Activated naive CD4-positive, alpha-beta T cell treated with anti-CD3 and anti-CD28 coated beads for 36 hours (primary cell): ENCODE measurements at regions not wholly inside any gene's neighbourhood (a gene's known extent, or its start where the extent isn't known, plus 50 kb on each side); places are given as distances from the start of the nearest gene placed in this dataset.

Experiments used
- CTCF ChIA-PET: fragments of 350-600 bp; sonication (Branson Sonifier 250); formaldehyde crosslinking; loops from one replicate; lab custom pipeline; 2021; ENCODE audit warnings: antibody characterized with exemption; lab: Charles Lee
- DNase-seq: peaks from one replicate; pipeline ENCODE4 v3.0.0-alpha.2; 2020
- H3K27ac Mint-ChIP-seq: one replicate; pipeline ENCODE4 v1.8.0; 2021; ENCODE audit warnings: mild to moderate bottlenecking, mixed read lengths
- H3K27me3 Mint-ChIP-seq: one replicate; pipeline ENCODE4 v1.8.0; 2021; ENCODE audit warnings: low read depth, mixed read lengths
- H3K36me3 Mint-ChIP-seq: one replicate; pipeline ENCODE4 v1.8.0; 2021; ENCODE audit warnings: low read depth, mixed read lengths
- H3K4me1 Mint-ChIP-seq: one replicate; pipeline ENCODE4 v1.8.0; 2021; ENCODE audit warnings: low read depth, mixed read lengths
- H3K4me3 Mint-ChIP-seq: one replicate; pipeline ENCODE4 v1.8.0; 2021; ENCODE audit warnings: mild to moderate bottlenecking, moderate library complexity, mixed read lengths
- H3K9me3 Mint-ChIP-seq: one replicate; pipeline ENCODE4 v1.8.0; 2021; ENCODE audit warnings: mixed read lengths
- intact Hi-C: fragments of 100-400 bp; cut with micrococcal nuclease; formaldehyde crosslinking; loops from one replicate; pipeline ENCODE4 v1.15.1; 2023

DNA sequence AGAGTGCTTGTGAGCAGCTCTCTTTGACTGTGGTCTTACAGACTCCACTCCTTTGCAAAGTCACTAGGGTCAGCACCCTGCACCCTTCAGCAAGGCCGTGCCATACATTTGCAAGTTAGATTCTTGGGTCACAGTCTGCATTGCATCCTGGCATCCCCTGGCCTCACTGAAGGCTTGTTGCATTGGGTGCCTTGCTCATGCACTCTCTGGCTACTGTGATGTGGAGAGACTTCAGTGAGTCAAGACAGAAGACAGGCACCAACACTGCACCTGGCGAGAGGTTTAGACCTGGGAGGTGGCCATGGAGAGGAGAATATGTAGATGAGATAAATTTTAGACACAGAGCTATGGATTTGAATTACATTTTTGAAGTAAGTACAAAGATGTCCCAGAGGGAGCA is 146.4 kb upstream of the COPS8 start:
- Mint-ChIP-seq H3K4me3 (no peak overlapping the region), H3K4me1 (no peaks in the 10 kb centered on the region), H3K9me3 (no peaks in the 10 kb centered on the region), H3K36me3 (no peaks in the 10 kb centered on the region), H3K27ac (no peak overlapping the region), H3K27me3 (no peaks in the 10 kb centered on the region)
- intact Hi-C loops = no loop called here
- no peak for DNase-seq
- CTCF ChIA-PET = no interaction called here

DNA sequence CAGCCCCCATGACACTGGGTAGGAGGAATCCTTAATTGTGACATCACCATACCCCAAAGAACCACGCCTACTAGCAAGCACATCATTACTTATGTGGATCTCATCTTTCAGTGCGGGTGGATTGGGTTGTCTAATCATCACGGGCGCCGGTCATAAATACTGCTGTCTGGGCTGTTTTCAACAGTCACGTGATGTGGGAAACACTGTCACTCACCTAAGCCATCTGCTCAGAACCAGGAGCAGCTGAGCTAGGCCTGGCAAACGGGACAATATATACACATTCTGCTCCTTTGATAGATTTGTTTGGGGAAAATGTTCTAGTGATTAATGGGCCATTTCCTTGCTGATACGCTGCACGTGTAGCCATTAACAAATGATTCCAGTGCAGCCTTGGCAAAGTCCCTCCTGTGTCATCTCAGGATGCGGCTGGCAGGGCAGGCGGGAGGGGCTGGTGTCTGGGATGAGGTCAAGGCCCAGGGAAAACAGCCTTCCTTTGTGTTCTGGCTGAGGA is 145.9 kb upstream of the COPS8 start:
- Mint-ChIP-seq H3K4me3 (no peak overlapping the region), H3K9me3 (no peaks in the 10 kb centered on the region), H3K27ac (no peak overlapping the region), H3K27me3 (no peaks in the 10 kb centered on the region), H3K4me1 (no peaks in the 10 kb centered on the region), H3K36me3 (no peaks in the 10 kb centered on the region)
- intact Hi-C loops = no loop called here
- CTCF ChIA-PET = no interaction called here
- no peak for DNase-seq

DNA sequence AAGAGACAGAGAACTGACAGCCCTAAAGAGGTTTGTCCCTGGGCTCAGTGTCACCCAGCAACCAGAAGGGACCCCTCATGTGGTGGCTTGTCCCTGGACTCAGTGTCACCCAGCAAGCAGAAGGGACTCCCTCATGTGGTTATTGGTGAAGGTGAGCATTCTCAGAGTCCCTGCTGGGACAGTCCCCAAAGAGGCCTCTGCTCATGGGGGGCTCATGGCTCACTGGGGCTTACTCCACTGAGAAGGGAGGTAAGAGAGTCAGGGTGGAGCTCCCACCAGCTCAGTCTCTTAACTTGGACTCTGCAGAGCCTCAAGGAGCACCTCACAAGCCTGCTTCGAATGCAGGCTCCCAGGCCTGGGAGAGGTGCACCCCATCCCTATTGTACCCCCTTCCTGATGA is 145.2 kb upstream of the COPS8 start:
- DNase-seq = no peak
- Mint-ChIP-seq H3K27me3 (no peaks in the 10 kb centered on the region), H3K4me1 (no peaks in the 10 kb centered on the region), H3K9me3 (no peaks in the 10 kb centered on the region), H3K36me3 (no peaks in the 10 kb centered on the region), H3K27ac (no peak overlapping the region), H3K4me3 (no peak overlapping the region)
- intact Hi-C loops = no loop called here
- CTCF ChIA-PET = no interaction called here

DNA sequence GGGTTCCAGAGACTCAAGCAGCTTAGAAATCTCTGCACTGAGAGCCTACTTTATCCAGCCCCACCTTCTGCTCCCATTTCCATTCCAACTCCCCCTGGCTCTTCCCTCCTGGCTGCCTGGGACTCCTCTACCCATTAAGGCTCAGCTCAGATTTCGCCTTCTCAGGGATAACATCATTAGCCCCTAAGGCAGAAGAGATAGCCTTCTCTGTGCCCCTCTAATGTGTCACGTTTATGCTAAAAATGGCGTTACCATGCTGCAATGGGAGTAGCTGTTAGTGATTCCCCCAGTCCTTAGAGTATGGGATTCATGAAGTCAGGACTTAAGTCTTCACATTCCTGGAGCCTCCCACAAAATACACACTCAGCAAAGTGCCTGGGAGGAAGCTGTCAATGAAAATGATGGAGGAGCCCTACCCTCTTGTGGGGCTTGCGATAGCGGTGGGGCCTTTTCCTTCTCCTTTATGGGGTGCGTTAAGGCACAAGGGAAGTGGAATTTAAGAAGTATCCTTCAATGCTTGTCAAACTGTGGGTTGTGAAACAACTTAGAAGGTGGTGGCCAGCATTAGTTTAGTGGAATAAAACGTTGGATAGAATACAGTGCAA is 144.7 kb upstream of the COPS8 start:
- CTCF ChIA-PET = no interaction called here
- intact Hi-C loops = no loop called here
- H3K4me1 Mint-ChIP-seq = no peaks in the 10 kb centered on the region
- no peaks in the 10 kb centered on the region for H3K36me3 Mint-ChIP-seq
- H3K27me3 Mint-ChIP-seq = no peaks in the 10 kb centered on the region
- no peak overlapping the region for H3K27ac Mint-ChIP-seq
- DNase-seq = no peak
- no peak overlapping the region for H3K4me3 Mint-ChIP-seq
- H3K9me3 Mint-ChIP-seq = no peaks in the 10 kb centered on the region

DNA sequence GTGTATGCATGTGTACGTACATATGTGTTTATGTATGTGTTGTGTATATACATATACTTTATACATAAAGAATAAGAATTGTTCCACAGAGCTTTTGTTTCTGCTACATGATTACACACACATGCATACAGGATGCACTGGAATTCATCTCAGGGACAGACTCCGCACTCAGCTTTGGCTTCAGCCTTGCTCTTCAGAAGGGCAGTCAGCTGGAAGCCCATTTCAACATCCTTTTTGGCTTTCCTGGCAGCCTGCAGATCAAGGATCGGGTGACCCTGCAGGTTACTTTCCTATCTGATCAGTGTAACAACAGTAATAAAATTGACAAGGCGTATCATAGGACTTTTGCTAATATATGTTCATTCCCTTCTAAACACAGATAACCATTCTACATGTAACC is 144.1 kb upstream of the COPS8 start:
- Mint-ChIP-seq H3K9me3 (no peaks in the 10 kb centered on the region), H3K4me3 (no peak overlapping the region), H3K36me3 (no peaks in the 10 kb centered on the region), H3K27me3 (no peaks in the 10 kb centered on the region), H3K4me1 (no peaks in the 10 kb centered on the region), H3K27ac (no peak overlapping the region)
- DNase-seq = no peak
- intact Hi-C loops = no loop called here
- CTCF ChIA-PET = no interaction called here

DNA sequence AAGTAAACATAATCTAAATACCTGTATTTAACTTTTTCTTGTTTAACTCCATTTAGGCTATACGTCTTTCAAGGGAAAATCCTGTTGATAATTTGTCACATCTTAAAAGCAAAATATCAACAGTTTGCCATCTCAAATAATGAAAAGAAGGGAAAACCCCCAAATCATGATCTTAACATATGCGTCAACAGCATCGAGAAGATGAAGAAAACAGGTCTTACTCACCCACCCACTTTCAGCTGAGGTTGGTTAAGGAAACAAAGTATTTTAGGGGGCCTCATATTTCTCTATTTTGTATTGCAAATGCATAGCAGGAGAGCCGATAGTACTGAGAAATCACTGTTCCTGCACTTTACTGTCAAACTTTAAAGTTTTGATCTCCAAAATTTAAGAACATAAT is 143.1 kb upstream of the COPS8 start:
- no peaks in the 10 kb centered on the region for H3K9me3 Mint-ChIP-seq
- intact Hi-C loops = no loop called here
- no peak overlapping the region for H3K4me3 Mint-ChIP-seq
- CTCF ChIA-PET = no interaction called here
- H3K4me1 Mint-ChIP-seq = no peaks in the 10 kb centered on the region
- H3K27ac Mint-ChIP-seq = no peak overlapping the region
- H3K27me3 Mint-ChIP-seq = no peaks in the 10 kb centered on the region
- no peak for DNase-seq
- no peaks in the 10 kb centered on the region for H3K36me3 Mint-ChIP-seq

DNA sequence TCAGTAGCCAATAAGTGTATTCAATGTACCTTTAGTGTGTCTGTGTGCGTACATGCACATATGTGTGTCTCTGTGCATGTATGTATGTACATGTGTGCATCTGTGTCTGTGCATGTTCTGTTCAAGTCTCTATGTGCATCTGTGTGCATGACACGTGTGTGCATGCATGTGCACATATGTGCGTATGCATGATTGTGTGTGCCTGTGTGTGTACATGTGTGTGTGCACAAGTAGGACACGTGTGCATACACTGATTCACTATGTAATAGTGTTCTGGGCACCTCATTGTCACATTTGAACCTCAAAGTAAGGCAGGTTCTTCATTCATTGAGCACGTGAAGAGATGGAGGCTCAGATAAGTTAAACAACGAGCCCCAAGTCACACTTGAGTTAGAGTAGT is 142.6 kb upstream of the COPS8 start:
- H3K9me3 Mint-ChIP-seq = no peaks in the 10 kb centered on the region
- DNase-seq = no peak
- H3K4me1 Mint-ChIP-seq = no peaks in the 10 kb centered on the region
- no peak overlapping the region for H3K27ac Mint-ChIP-seq
- no peaks in the 10 kb centered on the region for H3K36me3 Mint-ChIP-seq
- H3K27me3 Mint-ChIP-seq = no peaks in the 10 kb centered on the region
- no peak overlapping the region for H3K4me3 Mint-ChIP-seq
- intact Hi-C loops = no loop called here
- CTCF ChIA-PET = no interaction called here

DNA sequence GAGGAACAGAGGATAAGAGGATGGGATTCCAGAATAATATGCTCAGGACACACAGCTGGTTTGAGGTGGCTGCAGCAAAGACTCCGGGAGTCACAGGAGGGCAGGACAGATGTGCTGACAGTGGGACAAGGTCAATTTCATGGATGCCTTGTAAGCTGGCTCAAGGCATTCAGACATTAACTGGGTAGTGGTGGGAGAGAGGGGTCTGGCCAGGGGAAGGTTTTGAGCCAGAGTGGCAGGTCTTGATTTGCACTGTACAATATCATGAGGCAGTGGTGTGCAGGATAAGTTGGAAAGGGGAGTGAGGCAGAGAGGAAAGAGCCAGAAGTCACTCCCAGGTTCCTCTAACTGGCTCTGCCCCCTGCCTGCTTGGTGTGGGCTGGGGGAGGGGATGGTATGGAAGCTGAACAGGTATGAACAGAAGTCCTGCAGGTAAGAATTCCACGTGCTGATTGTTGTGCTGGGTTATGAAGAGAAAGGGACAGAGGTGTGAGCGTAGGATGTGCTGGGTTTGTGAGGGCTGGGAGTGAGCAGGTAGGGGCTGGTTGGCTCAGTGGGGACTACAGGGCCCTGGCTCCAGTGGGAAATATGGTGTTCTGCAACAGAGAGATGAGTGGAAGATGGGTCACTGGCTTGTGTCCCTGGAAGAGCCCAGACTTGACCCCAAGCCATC is 141.7 kb upstream of the COPS8 start:
- CTCF ChIA-PET = no interaction called here
- intact Hi-C loops = no loop called here
- H3K27ac Mint-ChIP-seq = no peak overlapping the region

DNA sequence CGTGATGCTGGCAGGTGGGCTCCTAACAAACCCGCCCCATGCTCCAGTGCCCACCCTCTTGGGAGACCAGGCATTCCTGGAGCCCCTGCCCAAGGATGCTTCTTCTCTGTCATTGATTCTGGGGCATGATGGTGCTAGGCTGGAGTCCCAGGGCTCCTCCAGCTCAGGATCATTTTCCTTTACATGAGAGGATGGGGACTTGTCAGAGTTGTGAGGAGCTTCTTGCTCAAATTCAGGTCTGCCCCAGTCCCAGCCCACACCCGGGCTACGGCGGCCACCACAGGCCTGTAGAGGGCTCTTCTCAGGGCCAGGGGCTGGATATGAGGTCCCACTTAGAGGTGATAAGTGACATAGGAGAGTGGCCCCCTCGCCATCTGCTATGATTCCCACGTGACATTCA is 141.1 kb upstream of the COPS8 start:
- Mint-ChIP-seq H3K27me3 (no peaks in the 10 kb centered on the region), H3K36me3 (no peaks in the 10 kb centered on the region), H3K4me3 (no peak overlapping the region), H3K9me3 (no peaks in the 10 kb centered on the region), H3K27ac (no peak overlapping the region), H3K4me1 (no peaks in the 10 kb centered on the region)
- intact Hi-C loops = no loop called here
- CTCF ChIA-PET = no interaction called here
- DNase-seq = no peak

More for the DNA sequence above, 141.7 kb upstream of the COPS8 start:
- H3K4me3 Mint-ChIP-seq = no peak overlapping the region
- no peaks in the 10 kb centered on the region for H3K9me3 Mint-ChIP-seq
- no peak for DNase-seq
- H3K36me3 Mint-ChIP-seq = no peaks in the 10 kb centered on the region
- no peaks in the 10 kb centered on the region for H3K4me1 Mint-ChIP-seq
- no peaks in the 10 kb centered on the region for H3K27me3 Mint-ChIP-seq

DNA sequence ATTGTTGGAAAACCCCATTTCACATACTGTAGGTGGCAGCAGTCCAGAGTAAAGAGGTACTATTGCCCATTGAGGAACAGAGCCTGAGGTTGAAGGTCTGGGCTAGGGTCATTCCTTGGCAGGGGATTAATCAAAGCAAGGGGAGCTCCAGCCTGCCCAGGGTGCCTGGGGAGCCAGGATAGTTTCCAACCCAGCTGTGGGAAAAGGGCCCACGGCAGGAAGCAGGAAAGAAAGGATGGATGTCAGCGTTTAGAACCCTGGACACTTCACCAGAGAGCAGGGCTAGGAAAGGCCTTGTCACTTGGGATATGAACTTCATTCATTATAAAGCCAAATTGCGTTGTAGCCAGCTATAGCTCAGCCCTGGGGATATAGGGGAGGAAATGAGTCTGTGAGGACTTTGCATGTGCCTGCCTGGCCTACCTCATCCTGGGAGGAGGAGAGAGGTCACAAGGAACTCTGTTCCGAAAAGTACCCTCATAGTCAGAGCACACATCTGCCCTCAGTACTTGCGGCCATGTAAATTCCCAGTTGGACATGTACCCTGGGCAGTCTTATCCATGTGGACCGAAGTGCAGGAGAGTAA is 140.2 kb upstream of the COPS8 start:
- Mint-ChIP-seq H3K27me3 (no peaks in the 10 kb centered on the region), H3K4me3 (no peak overlapping the region), H3K9me3 (no peaks in the 10 kb centered on the region), H3K27ac (no peak overlapping the region), H3K36me3 (no peaks in the 10 kb centered on the region), H3K4me1 (no peaks in the 10 kb centered on the region)
- intact Hi-C loops = no loop called here
- no peak for DNase-seq
- CTCF ChIA-PET = interaction anchor here (1.3 kb wide), 1 partner anchor 12 kb away, joined by 3 read pairs; no protein-coding TSS in a partner anchor

DNA sequence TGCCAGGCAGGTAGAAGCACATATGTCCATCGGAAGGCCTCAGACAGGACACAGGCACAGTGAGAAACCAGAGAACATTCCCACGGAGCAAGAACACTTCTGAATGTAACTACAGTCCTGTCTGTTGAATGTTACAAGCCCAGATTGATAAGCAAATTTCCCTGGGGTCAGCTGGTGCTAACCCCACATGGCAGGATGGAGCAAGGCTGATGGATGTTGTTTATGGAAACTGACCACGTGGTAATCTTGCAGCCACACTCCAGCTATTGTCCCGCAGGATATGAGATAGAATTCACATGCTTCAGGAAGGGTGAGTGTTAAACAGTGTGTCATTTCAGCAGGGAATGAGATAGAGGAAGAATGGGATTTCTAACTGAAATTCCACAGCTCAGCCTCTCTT is 138.8 kb upstream of the COPS8 start:
- CTCF ChIA-PET = interaction anchor here (1.3 kb wide), 1 partner anchor 11 kb away, joined by 3 read pairs; no protein-coding TSS in a partner anchor
- H3K4me1 Mint-ChIP-seq = no peaks in the 10 kb centered on the region
- H3K36me3 Mint-ChIP-seq = no peaks in the 10 kb centered on the region
- intact Hi-C loops = no loop called here
- no peak for DNase-seq
- no peaks in the 10 kb centered on the region for H3K27me3 Mint-ChIP-seq
- peaks cover 5% of the 10 kb centered on the region for H3K9me3 Mint-ChIP-seq
- no peak overlapping the region for H3K4me3 Mint-ChIP-seq
- H3K27ac Mint-ChIP-seq = no peak overlapping the region

DNA sequence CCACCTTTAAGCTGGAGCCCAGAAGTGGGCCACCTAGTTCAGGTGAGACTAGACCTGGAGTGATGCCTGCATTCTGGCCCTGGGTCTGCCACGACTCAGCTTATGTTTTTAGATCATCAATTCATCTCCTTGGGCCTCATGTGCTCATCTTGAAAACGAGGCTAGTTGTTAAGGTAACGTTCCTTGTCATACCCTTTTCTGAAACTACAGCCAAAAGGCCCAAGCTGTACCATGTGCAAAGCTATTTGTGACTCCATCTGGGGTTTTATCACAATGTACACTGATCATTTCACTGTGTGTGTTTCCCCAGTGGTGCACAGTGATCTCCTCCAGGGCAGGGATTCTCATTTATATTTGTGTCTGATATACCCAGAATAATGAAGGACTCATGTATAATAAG is 138.4 kb upstream of the COPS8 start:
- no peaks in the 10 kb centered on the region for H3K27me3 Mint-ChIP-seq
- no peak overlapping the region for H3K27ac Mint-ChIP-seq
- no peak overlapping the region for H3K4me3 Mint-ChIP-seq
- peaks cover 9% of the 10 kb centered on the region for H3K9me3 Mint-ChIP-seq
- no peaks in the 10 kb centered on the region for H3K4me1 Mint-ChIP-seq
- DNase-seq = no peak
- H3K36me3 Mint-ChIP-seq = no peaks in the 10 kb centered on the region
- CTCF ChIA-PET = no interaction called here
- intact Hi-C loops = no loop called here

DNA sequence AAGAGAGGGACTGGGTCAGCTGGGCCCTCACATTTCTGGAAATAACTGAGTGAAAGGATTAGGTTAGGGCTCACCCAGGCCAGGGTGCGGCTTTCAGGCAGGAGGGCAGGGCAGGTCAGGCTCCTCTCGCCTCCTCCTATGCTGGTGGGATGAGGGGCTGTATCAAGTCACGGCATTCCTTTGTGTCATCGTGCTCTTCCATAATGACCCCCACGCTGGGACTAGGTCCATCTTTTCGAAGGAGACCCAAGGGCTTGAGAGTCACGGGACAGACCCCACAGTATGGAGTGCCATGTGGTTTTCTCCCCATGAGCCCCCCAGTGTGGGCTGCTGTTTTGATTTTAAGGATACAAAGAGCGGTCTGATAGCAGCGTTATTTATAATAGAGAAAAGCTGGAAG is 137.8 kb upstream of the COPS8 start:
- CTCF ChIA-PET = no interaction called here
- Mint-ChIP-seq H3K4me3 (no peak overlapping the region), H3K27ac (no peak overlapping the region), H3K27me3 (no peaks in the 10 kb centered on the region), H3K4me1 (no peaks in the 10 kb centered on the region), H3K36me3 (no peaks in the 10 kb centered on the region), H3K9me3 (peaks cover 9% of the 10 kb centered on the region)
- no peak for DNase-seq
- intact Hi-C loops = no loop called here
